CD14-positive monocyte (primary cell): ENCODE measurements at regions not wholly inside any gene's neighbourhood (a gene's known extent, or its start where the extent isn't known, plus 50 kb on each side); places are given as distances from the start of the nearest gene placed in this dataset.

Source experiments
- DNase-seq, 3 donors: peaks; one replicate each; pipeline ENCODE4 v3.0.0-alpha.2; 2011 to 2022
- H2AFZ ChIP-seq: 2 replicates; pipeline ENCODE4 v1.6.0; 2012; ENCODE audit warnings: mild to moderate bottlenecking, low read depth, low read length, inconsistent platforms; ENCODE audit not compliant: insufficient read depth, poor library complexity, severe bottlenecking
- H3K27ac ChIP-seq, 2 donors: 1 replicate in 1 of 2; 2 replicates in 1 of 2; pipeline ENCODE4 v1.5.1; 2012 to 2013; ENCODE audit warnings: low read length in 2 of 2, control low read depth in 1 of 2, inconsistent platforms in 1 of 2, low read depth in 1 of 2, mild to moderate bottlenecking in 1 of 2
- H3K27me3 ChIP-seq, 2 donors: one replicate each; pipeline versions ENCODE4 v1.6.0 to v1.6.1; 2011 to 2013; ENCODE audit warnings: low read length in 2 of 2; ENCODE audit not compliant: control insufficient read depth in 2 of 2, insufficient read depth in 2 of 2
- H3K36me3 ChIP-seq, 2 donors: replicated peaks in 1 of 2; 1 replicate in 1 of 2; 2 replicates in 1 of 2; pipeline versions ENCODE4 v1.5.1 to v1.6.1; 2012 to 2013; ENCODE audit warnings: low read length in 2 of 2, control low read depth in 1 of 2, inconsistent platforms in 1 of 2, mild to moderate bottlenecking in 1 of 2; ENCODE audit not compliant: insufficient read depth in 2 of 2, control insufficient read depth in 1 of 2
- H3K4me1 ChIP-seq, 2 donors: 1 replicate in 1 of 2; 2 replicates in 1 of 2; pipeline versions ENCODE4 v1.5.1 to v1.6.1; 2012 to 2013; ENCODE audit warnings: low read length in 2 of 2, control low read depth in 1 of 2, inconsistent platforms in 1 of 2, mild to moderate bottlenecking in 1 of 2, moderate library complexity in 1 of 2; ENCODE audit not compliant: insufficient read depth in 2 of 2, control insufficient read depth in 1 of 2
- H3K4me2 ChIP-seq: replicated peaks from 2 replicates; pipeline ENCODE3; 2012; ENCODE audit warnings: low read length, moderate library complexity, mild to moderate bottlenecking; ENCODE audit not compliant: poor library complexity, severe bottlenecking; ENCODE audit errors: extremely low read depth
- H3K4me3 ChIP-seq, 3 experiments: fragments of 200-600 bp in 1 of 3; sonication (generic) in 1 of 3; replicated peaks in 1 of 3; 1 replicate in 2 of 3; 2 replicates in 1 of 3; pipeline ENCODE4 v1.5.1; 2011 to 2013; ENCODE audit warnings: low read length in 3 of 3, mild to moderate bottlenecking in 3 of 3, control low read depth in 2 of 3, low read depth in 2 of 3, inconsistent platforms in 1 of 3, moderate library complexity in 1 of 3
- H3K79me2 ChIP-seq: 2 replicates; pipeline ENCODE4 v1.6.0; 2012; ENCODE audit warnings: mild to moderate bottlenecking, control low read depth, inconsistent platforms, low read length, moderate library complexity; ENCODE audit not compliant: insufficient read depth
- H3K9ac ChIP-seq: 2 replicates; pipeline ENCODE4 v1.6.0; 2017; ENCODE audit warnings: low read length, mild to moderate bottlenecking; ENCODE audit not compliant: insufficient read depth, poor library complexity, severe bottlenecking
- H3K9me3 ChIP-seq, 2 donors: replicated peaks in 1 of 2; 1 replicate in 1 of 2; 2 replicates in 1 of 2; pipeline versions ENCODE4 v1.5.1 to v1.6.1; 2012 to 2013; ENCODE audit warnings: low read length in 2 of 2, control low read depth in 1 of 2; ENCODE audit not compliant: control insufficient read depth in 1 of 2, insufficient read depth in 1 of 2
- H4K20me1 ChIP-seq: 2 replicates; pipeline ENCODE4 v1.6.0; 2012; ENCODE audit warnings: mild to moderate bottlenecking, low read length, control low read depth, moderate library complexity; ENCODE audit not compliant: insufficient read depth
- H3K27ac Mint-ChIP-seq, 7 donors: one replicate each; pipeline ENCODE4 v1.8.0; 2020; ENCODE audit warnings: mild to moderate bottlenecking in 7 of 7, mixed read lengths in 7 of 7, moderate library complexity in 6 of 7, inconsistent platforms in 2 of 7
- H3K27me3 Mint-ChIP-seq, 3 donors: one replicate each; pipeline ENCODE4 v1.8.0; 2021 to 2022; ENCODE audit warnings: low read depth in 3 of 3, mild to moderate bottlenecking in 3 of 3, mixed read lengths in 3 of 3, moderate library complexity in 3 of 3, inconsistent platforms in 1 of 3
- H3K36me3 Mint-ChIP-seq, 2 donors: one replicate each; pipeline ENCODE4 v1.8.0; 2020; ENCODE audit warnings: mixed read lengths in 2 of 2, inconsistent platforms in 1 of 2, mild to moderate bottlenecking in 1 of 2
- H3K4me1 Mint-ChIP-seq: one replicate; pipeline ENCODE4 v1.8.0; 2020; ENCODE audit warnings: mild to moderate bottlenecking, mixed read lengths
- H3K4me3 Mint-ChIP-seq, 2 donors: one replicate each; pipeline ENCODE4 v1.8.0; 2020; ENCODE audit warnings: mild to moderate bottlenecking in 2 of 2, mixed read lengths in 2 of 2, moderate library complexity in 1 of 2
- H3K9me3 Mint-ChIP-seq, 7 donors: one replicate each; pipeline ENCODE4 v1.8.0; 2020 to 2022; ENCODE audit warnings: mixed read lengths in 7 of 7, mild to moderate bottlenecking in 6 of 7, moderate library complexity in 6 of 7, inconsistent platforms in 2 of 7
- WGBS: methylation state at CpG from one replicate; pipeline ENCODE4 v1.1.5; 2013; ENCODE audit warnings: missing lambda C conversion rate; ENCODE audit not compliant: insufficient coverage; 5-methylcytosine and 5-hydroxymethylcytosine counted together
- intact Hi-C, 2 donors: fragments of 100-400 bp; cut with micrococcal nuclease; formaldehyde crosslinking; loops; one replicate each; pipeline versions ENCODE4 v1.15.0 to v1.15.1; 2023
- TF ChIP-seq, protein P1 (sequence below): fragments of 200-600 bp; IDR thresholded peaks from one replicate; pipeline ENCODE4 v1.8.0; 2022; ENCODE audit warnings: antibody characterized with exemption, mild to moderate bottlenecking

DNA sequence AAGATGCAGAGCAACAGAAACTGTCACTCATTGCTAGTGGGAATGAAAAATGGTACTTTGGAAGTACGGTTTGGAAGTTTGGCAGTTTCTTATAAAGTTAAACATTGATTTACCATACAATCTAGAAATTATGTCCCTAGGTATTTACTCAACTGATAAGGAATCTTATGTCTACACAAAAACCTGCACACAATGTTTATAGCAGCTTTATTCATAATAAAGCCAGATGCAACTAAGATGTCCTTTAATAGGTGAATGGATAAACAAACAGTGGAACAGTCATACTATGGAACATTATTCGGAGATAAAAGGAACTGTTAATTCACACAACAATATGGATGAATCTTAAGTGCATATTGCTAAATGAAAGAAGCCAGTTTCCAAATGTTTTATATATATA, 96.2 kb upstream of the SIRPA start:
- no peak for DNase-seq
- no CpG with 5 or more reads among the region's 2 CpGs for WGBS
- Histone ChIP-seq H2AFZ (no peak overlapping the region), H3K9me3 (no peaks in the 10 kb centered on the region), H3K27ac (no peak overlapping the region), H3K79me2 (peaks cover 8% of the 10 kb centered on the region), H3K4me2 (no peak overlapping the region), H3K4me3 (no peak overlapping the region), H3K27me3 (peaks cover 0 to 2% of the 10 kb centered on the region in 2 donors), H3K36me3 (no peaks in the 10 kb centered on the region), H4K20me1 (peaks cover 1% of the 10 kb centered on the region), H3K4me1 (peaks cover 39 to 45% of the 10 kb centered on the region in 2 donors), H3K9ac (no peak overlapping the region)
- H3K9me3 Mint-ChIP-seq = peaks cover 0 to 5% (median 0%) of the 10 kb centered on the region in 7 donors
- no peak overlapping the region for H3K4me3 Mint-ChIP-seq
- TF ChIP-seq, protein P1, sequence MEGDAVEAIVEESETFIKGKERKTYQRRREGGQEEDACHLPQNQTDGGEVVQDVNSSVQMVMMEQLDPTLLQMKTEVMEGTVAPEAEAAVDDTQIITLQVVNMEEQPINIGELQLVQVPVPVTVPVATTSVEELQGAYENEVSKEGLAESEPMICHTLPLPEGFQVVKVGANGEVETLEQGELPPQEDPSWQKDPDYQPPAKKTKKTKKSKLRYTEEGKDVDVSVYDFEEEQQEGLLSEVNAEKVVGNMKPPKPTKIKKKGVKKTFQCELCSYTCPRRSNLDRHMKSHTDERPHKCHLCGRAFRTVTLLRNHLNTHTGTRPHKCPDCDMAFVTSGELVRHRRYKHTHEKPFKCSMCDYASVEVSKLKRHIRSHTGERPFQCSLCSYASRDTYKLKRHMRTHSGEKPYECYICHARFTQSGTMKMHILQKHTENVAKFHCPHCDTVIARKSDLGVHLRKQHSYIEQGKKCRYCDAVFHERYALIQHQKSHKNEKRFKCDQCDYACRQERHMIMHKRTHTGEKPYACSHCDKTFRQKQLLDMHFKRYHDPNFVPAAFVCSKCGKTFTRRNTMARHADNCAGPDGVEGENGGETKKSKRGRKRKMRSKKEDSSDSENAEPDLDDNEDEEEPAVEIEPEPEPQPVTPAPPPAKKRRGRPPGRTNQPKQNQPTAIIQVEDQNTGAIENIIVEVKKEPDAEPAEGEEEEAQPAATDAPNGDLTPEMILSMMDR = no peak
- H3K27ac Mint-ChIP-seq = no peak overlapping the region
- peaks cover 37% of the 10 kb centered on the region for H3K4me1 Mint-ChIP-seq
- H3K27me3 Mint-ChIP-seq = peaks cover 2 to 11% (median 3%) of the 10 kb centered on the region in 3 donors
- no peaks in the 10 kb centered on the region for H3K36me3 Mint-ChIP-seq
- intact Hi-C loops = no loop called here

DNA sequence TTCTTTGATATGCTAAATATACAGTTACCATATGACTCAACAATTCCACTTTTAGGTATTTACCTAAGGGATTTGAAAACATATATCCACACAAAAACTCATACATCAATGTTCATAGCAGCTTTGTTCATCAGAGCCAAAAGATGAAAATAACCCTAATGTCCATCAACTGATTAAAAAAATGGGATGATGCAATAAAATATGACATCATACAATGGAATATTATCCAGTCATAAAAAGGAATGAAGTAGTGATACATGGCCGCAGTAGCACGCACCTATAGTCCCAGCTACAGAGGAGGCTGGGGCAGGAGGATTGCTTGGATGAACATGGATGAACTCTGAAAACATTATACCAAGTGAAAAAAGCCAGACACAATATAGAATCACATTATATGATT, 101.4 kb upstream of the SIRPA start:
- Histone ChIP-seq H3K9ac (no peak overlapping the region), H3K4me1 (no peaks in the 10 kb centered on the region), H3K79me2 (no peaks in the 10 kb centered on the region), H3K27ac (no peak overlapping the region), H3K4me3 (no peak overlapping the region), H3K9me3 (no peaks in the 10 kb centered on the region), H3K27me3 (peaks cover 16 to 19% of the 10 kb centered on the region in 2 donors), H3K4me2 (no peak overlapping the region), H3K36me3 (no peaks in the 10 kb centered on the region), H2AFZ (no peak overlapping the region), H4K20me1 (peaks cover 12% of the 10 kb centered on the region)
- intact Hi-C loops = no loop called here
- Mint-ChIP-seq H3K27ac (no peak overlapping the region), H3K9me3 (peaks cover 0 to 4% (median 2%) of the 10 kb centered on the region in 7 donors), H3K27me3 (peaks cover 6 to 26% (median 12%) of the 10 kb centered on the region in 3 donors), H3K4me1 (no peaks in the 10 kb centered on the region), H3K36me3 (no peaks in the 10 kb centered on the region), H3K4me3 (peak overlapping the region in 1 of 2 donors; percentile 26)
- no CpG with 5 or more reads among the region's 2 CpGs for WGBS
- no peak for DNase-seq
- TF ChIP-seq, protein P1 = no peak
